Activated CD4-positive, alpha-beta T cell treated with anti-CD3 and anti-CD28 coated beads, Interleukin-2, amount 10 ng/mL, durations not matched to agents 24 days and 14 days (primary cell): ENCODE measurements at regions not wholly inside any gene's neighbourhood (a gene's known extent, or its start where the extent isn't known, plus 50 kb on each side); places are given as distances from the start of the nearest gene placed in this dataset.
"Not testable (repeated sequence)": the region's sequence is repeated elsewhere in the genome, so short reads cannot be mapped to it uniquely, and the experiment has no call there.

ENCODE experiments used
- DNase-seq: peaks from one replicate; pipeline ENCODE4 v3.0.0; 2022
- H3K27ac Mint-ChIP-seq: one replicate; pipeline ENCODE4 v1.8.0; 2022; ENCODE audit warnings: mild to moderate bottlenecking, mixed read lengths
- H3K27me3 Mint-ChIP-seq: one replicate; pipeline ENCODE4 v1.8.0; 2022; ENCODE audit warnings: mixed read lengths
- H3K36me3 Mint-ChIP-seq: one replicate; pipeline ENCODE4 v1.8.0; 2022; ENCODE audit warnings: low read depth, mild to moderate bottlenecking, mixed read lengths
- H3K4me1 Mint-ChIP-seq: one replicate; pipeline ENCODE4 v1.8.0; 2021; ENCODE audit warnings: mixed read lengths
- H3K4me3 Mint-ChIP-seq: one replicate; pipeline ENCODE4 v1.8.0; 2022; ENCODE audit warnings: mild to moderate bottlenecking, moderate library complexity, mixed read lengths
- H3K9me3 Mint-ChIP-seq: one replicate; pipeline ENCODE4 v1.8.0; 2021; ENCODE audit warnings: mixed read lengths
- intact Hi-C: fragments of 100-400 bp; cut with micrococcal nuclease; formaldehyde crosslinking; loops from one replicate; pipeline ENCODE4 v1.15.1; 2023

DNA sequence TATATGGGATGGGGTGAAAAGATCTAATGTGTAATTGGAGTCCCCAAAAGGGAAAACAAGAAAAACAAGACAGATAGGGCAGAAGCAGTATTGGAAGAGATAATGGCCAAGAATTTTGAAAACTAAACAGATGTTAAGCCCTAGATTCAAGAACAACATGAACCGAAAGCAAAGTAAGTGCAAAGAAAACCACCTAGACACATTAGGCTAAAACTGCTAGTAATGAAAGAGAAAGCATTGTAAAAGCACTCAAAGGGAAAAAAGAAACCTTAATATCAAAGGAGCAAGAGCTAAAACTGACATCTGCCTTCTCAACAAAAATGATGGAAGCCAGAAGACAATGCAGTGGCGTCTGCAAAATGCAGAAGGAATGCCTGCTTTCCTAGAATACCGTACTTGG lies 91.0 kb downstream of the CDRT15L2 start:
- H3K9me3 Mint-ChIP-seq, H3K27me3 Mint-ChIP-seq, H3K27ac Mint-ChIP-seq, H3K36me3 Mint-ChIP-seq, DNase-seq, H3K4me3 Mint-ChIP-seq, H3K4me1 Mint-ChIP-seq, intact Hi-C loops: not testable (repeated sequence)

DNA sequence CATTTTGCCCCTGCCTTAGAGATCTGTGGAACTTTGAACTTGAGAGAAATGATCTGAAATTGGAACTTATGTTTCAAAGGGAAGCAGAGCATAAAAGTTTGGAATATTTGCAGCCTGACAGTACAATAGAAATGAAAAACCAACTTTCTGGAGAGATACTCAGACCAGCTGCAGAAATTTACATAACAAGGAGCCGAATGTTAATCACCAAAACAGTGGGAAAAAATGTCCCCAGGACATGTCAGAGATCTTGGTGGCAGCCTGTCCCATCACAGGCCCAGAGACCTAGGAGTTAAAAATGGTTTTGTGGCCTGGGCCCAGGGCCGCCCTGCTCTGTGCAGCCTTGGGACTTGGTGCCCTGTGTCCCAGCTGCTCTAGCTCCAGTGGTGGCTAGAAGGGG lies 94.8 kb downstream of the CDRT15L2 start:
- H3K27me3 Mint-ChIP-seq, H3K4me3 Mint-ChIP-seq, H3K36me3 Mint-ChIP-seq, DNase-seq, H3K27ac Mint-ChIP-seq, H3K9me3 Mint-ChIP-seq, H3K4me1 Mint-ChIP-seq, intact Hi-C loops: not testable (repeated sequence)

DNA sequence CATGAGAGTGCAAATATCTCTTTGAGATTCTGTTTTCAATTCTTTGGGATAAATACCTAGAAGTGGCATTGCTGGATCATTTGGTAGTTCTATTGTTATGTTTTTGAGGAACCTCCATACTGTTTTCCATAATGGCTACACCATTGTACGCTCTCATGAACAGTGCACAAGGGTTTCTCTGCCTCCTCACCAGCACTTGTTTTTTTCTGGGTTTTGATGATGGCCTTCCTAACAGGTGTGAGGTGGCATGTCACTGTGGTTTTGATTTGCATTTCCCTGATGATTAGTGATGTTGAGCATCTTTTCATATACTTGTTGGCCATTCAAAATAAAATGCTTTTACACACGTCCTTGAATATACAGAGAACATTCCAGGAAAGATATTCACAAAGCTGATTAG lies 96.2 kb downstream of the CDRT15L2 start:
- H3K27me3 Mint-ChIP-seq, H3K4me1 Mint-ChIP-seq: not testable (repeated sequence)

DNA sequence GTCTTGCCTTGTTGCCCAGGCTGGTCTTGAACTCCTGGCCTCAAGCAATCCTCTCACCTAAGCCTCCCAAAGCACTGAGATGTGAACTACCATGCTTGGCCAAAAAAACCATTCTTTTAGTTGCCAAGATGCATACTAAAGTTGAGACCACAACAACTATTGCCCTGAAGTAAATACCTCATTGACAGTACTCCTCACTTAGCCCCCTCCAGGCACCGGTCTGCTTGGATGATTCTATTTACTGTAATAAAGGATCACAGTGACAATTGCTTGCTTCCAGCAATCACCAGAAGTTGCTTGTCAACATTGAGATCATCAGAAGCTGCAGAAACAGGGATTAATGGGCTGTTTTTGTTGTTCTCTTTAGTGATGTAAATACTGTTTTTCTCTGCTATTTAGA lies 97.1 kb downstream of the CDRT15L2 start:
- DNase-seq, H3K36me3 Mint-ChIP-seq, H3K27ac Mint-ChIP-seq, H3K9me3 Mint-ChIP-seq, H3K4me1 Mint-ChIP-seq, intact Hi-C loops, H3K4me3 Mint-ChIP-seq, H3K27me3 Mint-ChIP-seq: not testable (repeated sequence)

More for the DNA sequence above, 96.2 kb downstream of the CDRT15L2 start:
- intact Hi-C loops, H3K9me3 Mint-ChIP-seq, H3K36me3 Mint-ChIP-seq, H3K4me3 Mint-ChIP-seq, H3K27ac Mint-ChIP-seq, DNase-seq: not testable (repeated sequence)

DNA sequence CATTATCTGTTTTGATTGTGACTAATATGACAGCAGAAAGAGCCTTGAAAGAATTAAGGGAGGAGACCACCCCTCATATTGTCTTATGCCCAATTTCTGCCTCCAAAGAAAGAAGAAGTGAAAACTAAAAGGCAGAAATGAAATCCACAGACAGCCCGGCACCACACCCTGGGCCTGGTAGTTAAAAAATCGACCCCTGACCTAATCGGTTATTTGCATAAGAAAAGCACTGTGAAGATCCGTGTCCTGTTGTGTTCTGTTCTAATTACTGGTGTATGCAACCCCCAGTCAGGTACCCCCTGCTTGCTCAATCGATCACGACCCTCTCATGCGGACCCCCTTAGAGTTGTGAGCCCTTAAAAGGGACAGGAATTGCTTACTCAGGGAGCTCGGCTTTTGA lies 97.9 kb downstream of the CDRT15L2 start:
- H3K27ac Mint-ChIP-seq, intact Hi-C loops, H3K4me3 Mint-ChIP-seq, H3K36me3 Mint-ChIP-seq, H3K4me1 Mint-ChIP-seq, H3K9me3 Mint-ChIP-seq, H3K27me3 Mint-ChIP-seq, DNase-seq: not testable (repeated sequence)

DNA sequence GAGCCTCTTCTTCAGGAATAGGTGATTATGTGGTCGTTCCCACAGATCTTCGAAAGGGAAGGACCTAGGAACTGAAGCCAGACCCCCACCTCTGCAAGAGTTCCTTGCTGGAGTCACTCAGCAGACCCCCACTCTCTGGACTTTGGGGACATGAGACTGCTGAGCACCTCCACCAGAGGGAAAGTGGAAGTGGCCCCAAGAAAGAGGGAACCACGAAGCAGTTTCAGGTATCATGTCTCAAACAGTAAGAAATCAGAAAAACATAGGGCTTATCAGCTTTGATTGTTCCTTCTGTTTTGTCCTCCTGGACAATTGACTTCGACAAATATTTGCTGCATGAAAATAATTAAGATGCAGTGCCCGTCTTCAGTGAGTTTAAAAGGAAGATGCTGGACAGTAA lies 98.9 kb downstream of the CDRT15L2 start:
- H3K27ac Mint-ChIP-seq, H3K4me3 Mint-ChIP-seq, DNase-seq, H3K36me3 Mint-ChIP-seq, H3K9me3 Mint-ChIP-seq, intact Hi-C loops, H3K4me1 Mint-ChIP-seq, H3K27me3 Mint-ChIP-seq: not testable (repeated sequence)

DNA sequence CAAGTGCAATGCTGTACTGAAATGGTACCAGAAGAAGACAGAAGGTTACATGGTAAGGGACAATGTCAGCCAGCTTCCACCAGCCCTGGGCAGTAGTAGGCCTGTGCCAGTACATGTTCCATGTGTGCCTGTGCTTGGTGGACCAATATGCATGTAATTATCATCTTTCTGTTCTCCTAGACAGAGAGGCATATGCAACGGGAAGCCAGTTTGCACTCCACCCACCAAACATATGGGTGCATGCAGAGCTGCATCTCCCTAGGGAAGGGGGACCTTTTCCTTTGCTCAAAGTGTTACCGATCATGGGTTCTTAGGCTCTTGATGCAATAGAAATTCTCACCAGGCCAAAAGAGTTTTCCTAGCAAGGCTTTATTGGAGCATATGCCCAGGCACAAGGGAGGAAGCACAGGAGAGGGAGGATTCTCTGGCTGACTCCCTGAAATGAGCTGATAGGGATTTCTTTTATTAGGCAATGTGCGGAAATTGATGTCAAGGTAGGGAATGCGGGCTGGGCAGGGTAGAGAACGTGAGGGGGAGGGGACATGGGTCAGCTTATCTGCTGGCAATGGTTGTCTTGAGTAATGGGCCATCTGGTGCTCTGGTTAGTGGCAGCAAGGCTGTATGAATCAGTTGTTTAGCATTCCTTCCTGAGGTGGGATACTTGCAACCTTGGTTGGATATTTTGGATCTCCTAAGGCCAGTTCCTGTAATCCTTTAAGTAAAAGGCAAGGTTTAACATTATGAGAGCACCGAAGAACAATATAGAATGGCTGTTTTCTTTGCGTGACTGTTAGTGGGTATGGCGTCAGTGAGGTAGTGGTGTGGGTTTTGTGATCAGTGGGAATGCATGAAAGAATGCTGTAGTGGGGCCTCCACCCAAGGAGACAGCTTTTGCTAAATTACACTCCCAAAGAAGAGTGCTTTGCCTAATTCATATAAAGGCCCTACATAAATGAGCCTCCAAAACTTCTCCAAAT lies 102.5 kb downstream of the CDRT15L2 start:
- H3K27ac Mint-ChIP-seq, H3K36me3 Mint-ChIP-seq, DNase-seq, H3K9me3 Mint-ChIP-seq, intact Hi-C loops, H3K4me1 Mint-ChIP-seq, H3K27me3 Mint-ChIP-seq, H3K4me3 Mint-ChIP-seq: not testable (repeated sequence)

DNA sequence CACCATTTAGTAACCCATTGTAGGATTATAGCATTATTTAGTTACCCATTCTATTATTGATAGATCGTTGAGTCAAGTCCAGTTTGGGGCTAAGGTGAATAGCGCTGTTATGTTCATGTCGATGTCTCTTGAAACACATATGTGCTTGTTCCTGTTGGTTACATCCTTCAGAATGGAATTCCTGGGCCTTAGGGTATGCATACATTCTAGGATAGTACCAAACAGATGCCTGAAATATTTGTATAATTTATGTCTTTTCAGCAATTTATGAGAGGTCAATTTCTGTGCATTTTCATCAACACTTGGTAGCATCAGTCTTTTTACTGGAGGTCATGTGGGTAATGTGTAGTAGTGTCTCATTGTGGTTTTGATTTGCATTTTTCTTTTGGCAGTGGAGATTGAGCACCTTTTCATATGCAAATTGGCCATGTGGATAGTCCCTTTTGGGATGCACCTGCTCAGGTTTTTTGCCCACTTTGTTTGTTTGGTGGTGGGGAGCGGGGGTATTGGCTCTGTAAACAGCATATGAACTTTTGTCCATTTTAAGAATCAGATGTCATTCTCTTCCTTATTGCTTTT lies 104.2 kb downstream of the CDRT15L2 start:
- DNase-seq, H3K9me3 Mint-ChIP-seq, H3K27me3 Mint-ChIP-seq, H3K27ac Mint-ChIP-seq, H3K4me3 Mint-ChIP-seq, H3K36me3 Mint-ChIP-seq, H3K4me1 Mint-ChIP-seq, intact Hi-C loops: not testable (repeated sequence)

DNA sequence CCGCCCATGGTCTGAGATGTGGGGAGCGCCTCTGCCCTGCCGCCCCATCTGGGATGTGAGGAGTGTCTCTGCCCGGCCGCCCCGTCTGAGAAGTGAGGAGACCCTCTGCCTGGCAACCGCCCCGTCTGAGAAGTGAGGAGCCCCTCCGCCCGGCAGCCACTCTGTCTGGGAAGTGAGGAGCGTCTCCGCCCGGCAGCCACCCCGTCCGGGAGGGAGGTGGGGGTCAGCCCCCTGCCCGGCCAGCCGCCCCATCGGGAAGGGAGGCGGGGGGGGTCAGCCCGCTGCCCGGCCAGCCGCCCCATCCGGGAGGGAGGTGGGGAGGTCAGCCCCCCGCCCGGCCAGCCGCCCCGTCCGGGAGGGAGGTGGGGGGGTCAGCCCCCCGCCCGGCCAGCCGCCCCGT lies 105.5 kb downstream of the CDRT15L2 start:
- intact Hi-C loops, H3K4me3 Mint-ChIP-seq, H3K36me3 Mint-ChIP-seq, H3K27ac Mint-ChIP-seq, H3K27me3 Mint-ChIP-seq, H3K9me3 Mint-ChIP-seq, DNase-seq, H3K4me1 Mint-ChIP-seq: not testable (repeated sequence)

DNA sequence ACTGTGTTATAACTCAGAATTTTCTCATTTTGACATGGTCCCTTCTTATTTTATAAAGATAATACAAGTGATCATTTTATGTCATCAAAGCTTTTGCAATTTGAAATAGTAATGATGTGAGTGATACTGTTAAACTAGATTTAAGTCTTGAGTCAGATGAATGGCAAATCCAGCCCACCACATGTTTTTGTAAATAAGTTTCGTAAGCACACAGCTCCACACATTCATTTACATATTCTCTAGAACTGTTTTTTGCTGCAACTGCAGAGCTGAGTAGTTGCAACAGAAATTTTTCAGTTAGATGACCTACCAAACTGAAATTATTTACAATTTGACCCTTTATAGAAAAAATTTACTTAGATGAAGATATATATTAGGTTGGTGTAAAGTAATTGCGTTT lies 108.1 kb downstream of the CDRT15L2 start:
- H3K36me3 Mint-ChIP-seq, DNase-seq, intact Hi-C loops, H3K9me3 Mint-ChIP-seq, H3K27me3 Mint-ChIP-seq, H3K4me3 Mint-ChIP-seq, H3K4me1 Mint-ChIP-seq, H3K27ac Mint-ChIP-seq: not testable (repeated sequence)

DNA sequence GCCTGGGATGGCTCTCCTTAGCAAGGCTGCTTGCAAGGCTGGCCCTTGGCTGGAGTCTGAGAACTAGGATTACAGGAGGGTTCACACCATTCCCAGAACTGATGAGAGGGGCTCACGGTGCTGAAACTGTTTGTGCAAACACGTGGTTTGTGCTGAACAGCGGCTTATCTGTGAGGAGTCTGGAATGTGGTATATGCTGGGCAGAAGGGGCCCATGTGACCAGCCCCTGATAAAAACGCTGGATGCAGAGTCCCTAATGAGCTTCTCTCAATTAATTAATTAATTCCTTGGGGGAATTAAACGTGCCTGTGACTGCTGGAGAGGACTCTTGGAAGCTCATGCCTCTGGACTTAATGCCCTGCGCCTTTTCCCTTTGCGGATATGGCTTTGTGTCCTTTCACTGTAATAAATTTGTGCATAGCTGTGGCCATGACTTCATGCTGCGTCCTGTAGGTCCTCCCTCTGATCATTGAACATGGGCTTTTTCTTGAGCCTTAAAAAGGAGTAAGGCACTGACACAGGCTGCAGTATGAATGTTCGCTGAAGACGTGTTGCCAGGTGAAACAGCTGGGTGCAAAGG lies 109.7 kb downstream of the CDRT15L2 start:
- intact Hi-C loops, H3K4me1 Mint-ChIP-seq: not testable (repeated sequence)

DNA sequence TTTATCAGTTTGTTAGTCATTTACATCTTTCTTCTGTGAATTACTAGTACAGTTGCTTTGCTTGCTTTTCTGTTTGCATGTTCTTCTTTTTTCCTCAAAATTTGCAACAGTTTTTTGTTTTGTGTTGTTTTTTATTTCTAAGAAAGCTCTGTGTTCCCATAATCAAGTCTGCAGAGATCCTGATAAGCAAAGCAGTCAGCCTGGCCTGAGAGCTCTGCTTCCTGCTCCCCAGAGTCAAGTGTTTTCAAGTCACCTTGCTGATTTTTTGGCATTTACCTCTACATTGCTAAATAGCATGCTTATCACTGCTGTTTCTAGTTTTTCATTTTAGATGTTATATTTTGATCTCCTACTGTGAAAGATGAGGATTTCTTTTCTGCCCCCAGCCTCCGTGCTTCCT lies 113.2 kb downstream of the CDRT15L2 start:
- H3K27me3 Mint-ChIP-seq, H3K4me3 Mint-ChIP-seq, H3K9me3 Mint-ChIP-seq, DNase-seq, H3K27ac Mint-ChIP-seq, H3K36me3 Mint-ChIP-seq, intact Hi-C loops: not testable (repeated sequence)
- peaks cover 16% of the 10 kb centered on the region for H3K4me1 Mint-ChIP-seq

More for the DNA sequence above, 109.7 kb downstream of the CDRT15L2 start:
- H3K4me3 Mint-ChIP-seq, H3K9me3 Mint-ChIP-seq, H3K27ac Mint-ChIP-seq, H3K27me3 Mint-ChIP-seq, H3K36me3 Mint-ChIP-seq, DNase-seq: not testable (repeated sequence)

DNA sequence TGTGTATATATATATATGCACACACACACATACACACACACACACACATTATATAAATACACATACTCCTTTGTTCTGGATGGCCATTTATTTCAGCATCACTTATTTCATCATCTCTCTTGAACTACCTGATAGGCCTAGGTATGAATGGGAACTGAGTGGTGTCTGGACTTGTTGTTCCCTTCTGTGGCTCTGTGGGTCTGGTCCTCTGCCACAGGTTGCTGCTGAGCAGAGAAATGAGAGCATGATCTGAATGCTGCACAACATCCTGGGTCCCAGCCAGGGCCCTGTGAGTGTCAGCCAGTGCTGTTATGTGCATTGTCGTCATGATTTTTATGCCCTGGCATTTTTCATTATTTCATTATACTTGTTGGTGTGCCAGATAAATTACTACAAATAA lies 116.3 kb downstream of the CDRT15L2 start:
- H3K36me3 Mint-ChIP-seq, intact Hi-C loops, H3K4me3 Mint-ChIP-seq, H3K9me3 Mint-ChIP-seq, H3K27me3 Mint-ChIP-seq, H3K27ac Mint-ChIP-seq: not testable (repeated sequence)
- DNase-seq: peak; percentile 62
- H3K4me1 Mint-ChIP-seq: peaks cover 27% of the 10 kb centered on the region

DNA sequence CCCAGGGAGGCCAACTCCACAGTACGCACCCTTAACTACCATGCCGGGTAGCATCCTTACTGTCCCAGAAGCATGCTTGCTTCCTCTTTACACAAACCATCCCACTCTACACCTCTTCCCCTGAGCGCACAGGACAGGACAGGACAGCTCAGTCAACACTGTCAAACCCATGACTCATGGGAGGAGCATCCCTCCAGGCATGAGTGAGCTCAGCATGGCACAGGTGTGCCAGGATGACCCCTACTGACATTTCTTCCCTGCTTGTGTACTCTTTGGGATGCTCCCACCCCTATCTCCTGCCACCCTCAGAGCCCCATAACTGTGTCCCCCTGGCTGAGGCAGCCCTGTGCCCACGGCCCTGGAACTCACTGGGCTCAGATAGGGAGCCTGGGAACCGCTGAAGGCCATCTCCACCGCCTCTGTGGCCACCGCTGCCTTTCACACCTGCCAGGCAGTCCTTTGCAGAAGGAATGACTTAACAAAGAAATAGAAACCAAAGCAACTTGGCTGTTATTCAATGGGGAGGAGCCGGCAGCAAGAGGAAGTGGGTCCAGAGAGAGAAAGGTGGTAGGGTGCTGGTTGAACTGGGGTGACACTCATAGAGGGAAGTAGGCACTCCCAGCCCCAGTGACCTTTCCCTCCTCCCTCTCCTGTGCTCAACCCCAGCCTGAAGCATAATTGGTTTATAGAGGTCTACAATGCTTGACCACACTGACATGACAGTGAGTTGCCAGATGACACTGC lies 119.1 kb downstream of the CDRT15L2 start:
- peak overlapping the region; percentile 85 for H3K4me3 Mint-ChIP-seq
- H3K9me3 Mint-ChIP-seq, H3K36me3 Mint-ChIP-seq, H3K27me3 Mint-ChIP-seq, intact Hi-C loops: not testable (repeated sequence)
- DNase-seq: peak; percentile 78
- peaks cover 20% of the 10 kb centered on the region for H3K4me1 Mint-ChIP-seq
- peak overlapping the region; percentile 78 for H3K27ac Mint-ChIP-seq
